Middle frontal gyrus (tissue), 1 donor: ENCODE measurements at regions not wholly inside any gene's neighbourhood (a gene's known extent, or its start where the extent isn't known, plus 50 kb on each side); places are given as distances from the start of the nearest gene placed in this dataset.

Experiments
- DNase-seq: peaks from one replicate; pipeline ENCODE4 v3.0.0-alpha.2; 2015; ENCODE audit warnings: low spot score; ENCODE audit errors: extremely low spot score

GRCh38 chr4:185924458-185925044 is 112.6 kb upstream of the SORBS2 start:
- no peak for DNase-seq

DNA sequence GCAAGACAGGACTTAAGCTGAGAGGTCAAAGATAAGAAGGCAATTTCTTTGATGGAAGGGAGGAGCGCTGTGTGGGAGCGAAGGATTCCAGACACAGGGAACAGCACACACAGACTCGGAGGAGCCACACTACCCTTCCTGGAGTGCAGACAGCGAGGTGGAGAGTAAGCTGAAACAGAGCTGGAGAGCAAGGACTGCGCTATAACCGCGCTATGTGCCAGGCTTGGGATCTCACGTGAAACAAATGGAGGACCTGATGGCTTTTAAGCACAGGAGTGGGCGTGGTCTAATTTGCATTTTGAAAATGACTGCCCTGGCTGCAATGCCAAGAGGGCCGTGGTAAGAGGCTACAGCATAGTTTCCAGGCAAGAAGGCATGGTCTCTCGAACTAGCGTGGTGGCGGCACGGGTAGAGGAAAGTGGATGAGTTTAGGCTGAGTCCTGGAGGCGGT is 113.9 kb upstream of the SORBS2 start:
- DNase-seq: no peak

GRCh38 chr4:185931375-185931774 is 119.4 kb upstream of the SORBS2 start:
- DNase-seq: no peak

DNA sequence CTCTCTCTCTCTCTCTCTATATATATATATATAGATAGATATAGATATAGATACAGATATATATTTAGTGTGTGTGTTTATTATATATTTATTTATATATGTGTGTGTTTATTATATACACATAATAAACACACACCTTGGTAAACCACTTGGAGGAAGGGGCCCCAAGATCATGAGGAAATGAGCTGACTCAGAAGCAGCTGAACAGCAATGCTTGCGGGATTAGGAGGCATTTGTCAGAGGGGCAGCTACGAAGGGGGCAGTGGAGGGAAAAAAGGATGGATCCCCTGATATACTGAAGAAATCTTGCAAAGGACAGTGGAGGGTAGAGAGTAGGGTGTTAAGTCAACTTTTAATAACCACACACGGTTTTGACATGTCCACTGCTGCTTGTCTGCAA is 120.0 kb upstream of the SORBS2 start:
- DNase-seq: no peak

DNA sequence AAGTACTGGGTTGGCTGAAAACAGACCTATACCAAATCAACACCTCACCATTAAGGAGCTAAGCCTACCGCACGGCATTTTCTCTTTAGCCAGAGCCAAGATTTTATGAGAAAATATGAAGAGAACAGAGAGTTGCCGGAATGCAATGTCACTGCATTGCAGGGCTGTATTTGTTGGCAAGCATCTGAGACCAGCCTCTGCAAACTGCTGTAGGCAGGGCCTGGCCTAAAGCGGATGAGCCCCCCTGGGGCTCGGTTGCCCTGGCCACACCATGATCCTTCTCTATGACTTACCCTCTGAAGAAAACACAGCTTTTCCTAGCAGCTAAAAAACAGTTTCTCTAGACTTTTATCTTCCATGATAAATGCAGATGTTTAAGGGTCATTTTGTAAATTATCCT is 120.5 kb upstream of the SORBS2 start:
- DNase-seq: no peak

DNA sequence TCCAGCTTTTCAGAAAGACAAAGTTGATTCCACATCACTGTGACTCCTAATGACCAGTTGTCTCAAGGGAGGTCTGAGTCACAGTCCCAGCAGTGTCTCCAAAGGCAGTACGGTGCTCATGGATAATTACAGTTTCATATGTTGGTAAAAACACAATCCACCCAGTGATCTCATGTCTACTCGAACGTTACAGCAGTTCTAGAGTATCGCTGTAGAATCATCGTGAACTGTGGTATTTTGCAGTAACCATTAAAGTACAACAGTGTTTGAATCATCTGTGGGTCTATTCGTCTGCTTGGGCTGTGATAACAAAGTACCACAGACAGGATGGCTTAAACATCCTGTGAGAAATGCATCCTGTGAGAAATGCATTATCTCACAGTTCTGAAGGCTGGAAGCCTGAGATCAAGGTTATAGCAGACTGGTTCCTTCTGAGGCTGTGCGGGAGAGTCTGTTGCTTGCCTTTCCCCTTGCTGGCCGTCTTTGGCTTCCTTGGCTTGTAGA is 121.1 kb upstream of the SORBS2 start:
- DNase-seq: no peak

- no peak for DNase-seq
These were observed 124.8 kb upstream of the SORBS2 start for GRCh38 chr4:185936650-185937376.

GRCh38 chr4:185938654-185939053 is 126.7 kb upstream of the SORBS2 start:
- no peak for DNase-seq

DNA sequence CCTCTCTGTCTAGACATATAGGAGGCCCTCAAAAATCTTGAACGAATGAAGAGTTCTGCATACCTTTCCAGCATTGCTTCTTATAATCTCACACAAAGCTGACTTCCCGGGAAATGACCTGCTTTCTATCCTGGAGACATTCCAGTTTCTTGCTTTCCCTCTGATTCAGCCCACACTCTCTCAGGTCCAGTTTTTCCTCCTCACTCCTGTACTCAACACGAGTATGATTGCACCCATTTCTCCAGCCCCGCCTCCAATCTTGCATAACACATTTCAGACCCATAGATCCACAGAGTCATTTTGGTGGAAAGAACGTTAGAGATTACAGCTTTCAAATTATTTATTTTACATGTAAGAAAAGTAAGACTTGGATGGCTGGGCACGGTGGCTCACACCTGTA is 127.5 kb upstream of the TLR3 start:
- no peak for DNase-seq

DNA sequence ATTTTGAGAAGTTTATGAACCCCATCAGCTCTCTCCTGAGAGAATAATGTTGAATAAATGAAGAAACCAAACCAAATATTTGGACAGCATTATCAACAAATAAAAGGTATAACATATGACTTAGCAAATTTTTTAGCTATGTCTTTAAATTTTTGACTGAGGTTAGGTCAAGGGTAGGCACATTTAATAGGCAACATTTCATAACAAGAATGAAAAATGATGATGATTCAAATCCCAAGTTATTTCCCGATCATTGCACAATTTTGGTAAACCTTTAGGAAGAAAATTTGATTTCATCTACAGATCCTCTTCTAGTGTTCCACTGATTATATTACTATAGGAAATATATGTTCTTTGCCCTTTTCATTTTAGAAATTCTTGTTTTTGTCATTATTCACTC is 123.7 kb upstream of the TLR3 start:
- no peak for DNase-seq

DNA sequence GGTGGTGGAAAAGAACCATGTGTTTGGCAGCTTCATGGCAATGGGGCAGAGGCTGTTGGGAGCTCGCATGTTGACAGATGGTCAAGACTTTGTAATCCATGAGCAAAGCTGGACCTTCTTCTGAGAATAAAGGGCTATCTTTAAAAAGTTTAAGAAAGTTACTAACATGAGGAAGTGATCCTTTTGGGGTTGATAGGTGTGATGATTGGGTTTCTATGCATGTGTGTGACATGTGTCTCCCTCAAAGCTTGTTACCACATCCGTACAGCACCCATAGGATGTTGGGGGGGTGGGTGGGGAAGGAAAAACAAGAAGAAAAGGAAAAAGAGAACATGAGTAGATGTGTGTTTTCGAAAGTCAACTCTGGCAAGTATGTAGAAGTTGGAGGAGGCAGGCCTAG is 123.0 kb upstream of the TLR3 start:
- no peak for DNase-seq

- DNase-seq: no peak
These were observed 118.1 kb upstream of the TLR3 start for GRCh38 chr4:185950891-185951290.

GRCh38 chr4:185955151-185955770 is 113.7 kb upstream of the TLR3 start:
- DNase-seq: no peak

DNA sequence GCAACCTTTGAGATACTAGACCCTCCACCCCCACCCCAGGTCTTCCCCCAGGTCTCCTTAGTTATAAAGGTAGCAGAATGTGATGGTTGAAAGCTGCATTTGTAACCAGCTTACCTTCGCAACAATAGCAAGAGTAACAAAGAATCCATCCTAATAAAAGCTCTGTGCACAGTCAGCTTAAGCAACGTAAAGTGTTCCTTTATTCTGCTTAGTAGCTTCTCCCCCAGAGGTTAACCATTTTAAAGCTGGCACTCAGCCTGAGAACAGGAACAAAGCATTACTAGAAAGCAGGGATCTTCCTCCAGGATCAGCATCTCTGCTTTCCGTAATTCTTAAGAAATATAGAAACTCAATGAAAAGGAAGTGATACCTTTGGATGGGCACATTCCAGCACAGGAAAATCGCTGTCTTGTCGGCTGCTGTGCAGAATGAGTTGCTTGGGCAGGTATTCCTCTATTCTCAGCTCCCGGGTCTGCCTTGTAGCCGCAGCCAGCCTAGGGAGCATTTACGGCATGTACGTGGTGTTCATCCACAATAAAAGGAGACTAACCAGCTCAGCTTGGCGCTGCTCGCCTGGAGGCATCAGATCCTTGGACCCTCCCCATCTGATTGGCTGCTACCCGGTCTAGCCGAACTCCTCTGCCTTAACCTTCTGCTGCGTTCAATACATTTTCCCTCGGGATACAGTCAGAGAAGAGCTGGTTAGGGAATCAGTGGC is 113.0 kb upstream of the TLR3 start:
- no peak for DNase-seq

GRCh38 chr4:185956544-185956940 is 112.4 kb upstream of the TLR3 start:
- DNase-seq: no peak

DNA sequence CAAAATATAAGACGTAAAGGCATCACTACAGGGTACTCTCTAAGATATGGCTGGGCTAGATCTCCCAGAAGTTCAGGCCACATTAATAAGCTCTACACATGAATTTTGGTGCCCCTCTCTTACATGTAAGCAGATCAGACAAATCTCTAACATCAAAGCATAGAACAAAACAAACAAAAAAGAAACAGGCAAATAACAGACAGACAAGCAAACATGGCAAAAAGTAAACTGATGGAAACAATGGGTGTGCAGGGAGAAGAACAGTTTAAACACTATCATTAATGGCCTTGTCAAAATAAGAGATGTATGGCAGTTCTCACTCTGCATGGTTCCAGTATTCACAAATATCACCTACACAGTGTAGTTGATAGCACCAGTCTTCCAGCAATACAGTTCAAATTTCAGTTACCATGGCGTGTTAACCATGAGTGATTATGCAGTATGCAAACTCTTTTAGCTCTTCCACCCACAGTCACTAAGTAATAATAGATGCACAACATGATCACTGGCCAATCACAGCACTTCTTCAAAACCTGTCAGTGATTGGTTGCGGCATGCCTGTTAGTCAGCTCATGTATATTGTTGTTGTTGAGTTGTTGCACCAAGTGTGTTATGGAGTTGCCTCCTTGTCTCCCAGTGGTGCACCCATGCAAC is 110.7 kb upstream of the TLR3 start:
- no peak for DNase-seq

DNA sequence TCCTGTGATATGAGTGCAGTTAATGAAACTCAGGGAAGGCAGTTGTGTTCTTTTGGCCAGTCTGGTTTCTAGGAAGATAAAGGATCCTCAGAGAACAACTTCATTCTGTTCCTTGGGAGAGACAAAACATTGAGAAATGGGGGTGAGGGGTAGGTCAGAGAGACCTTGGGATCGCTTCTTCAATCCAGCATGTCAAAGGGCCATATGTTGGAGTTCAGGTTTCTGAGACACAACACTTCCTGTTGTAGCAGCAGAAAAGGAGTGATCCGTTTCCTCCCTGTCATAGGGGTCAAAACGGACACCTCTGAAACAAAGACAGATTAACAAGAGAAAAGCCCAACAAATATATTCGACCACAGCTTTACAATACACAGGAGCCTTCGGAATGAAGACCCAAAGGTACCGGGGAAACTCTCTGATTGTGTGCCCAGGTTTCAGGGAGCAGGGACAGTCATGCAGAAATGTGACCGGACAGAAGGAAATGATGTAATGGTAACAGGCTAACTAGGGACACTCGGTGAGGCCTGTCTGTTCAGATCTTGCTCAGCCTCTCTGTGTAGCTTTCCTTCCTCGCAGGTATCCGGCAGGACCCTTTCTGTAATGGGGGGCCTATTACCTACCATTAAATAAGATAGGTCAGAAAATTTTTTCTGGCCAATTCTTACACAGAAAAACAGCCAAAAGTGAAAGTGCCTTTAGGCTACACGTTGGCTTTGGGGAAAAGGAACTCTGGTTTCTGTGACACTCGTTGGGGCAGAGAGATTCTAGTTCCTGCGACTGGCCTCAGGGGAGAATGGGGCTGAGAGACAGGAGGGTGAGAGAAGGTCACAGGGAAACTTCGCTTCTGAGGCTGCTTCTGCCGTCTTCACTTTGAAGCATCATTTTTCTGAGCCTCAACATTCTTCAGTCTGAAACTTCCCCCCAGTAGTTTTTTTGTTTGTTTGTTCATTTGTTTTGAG is 103.3 kb upstream of the TLR3 start:
- no peak for DNase-seq

GRCh38 chr4:185966549-185966948 is 102.4 kb upstream of the TLR3 start:
- no peak for DNase-seq

DNA sequence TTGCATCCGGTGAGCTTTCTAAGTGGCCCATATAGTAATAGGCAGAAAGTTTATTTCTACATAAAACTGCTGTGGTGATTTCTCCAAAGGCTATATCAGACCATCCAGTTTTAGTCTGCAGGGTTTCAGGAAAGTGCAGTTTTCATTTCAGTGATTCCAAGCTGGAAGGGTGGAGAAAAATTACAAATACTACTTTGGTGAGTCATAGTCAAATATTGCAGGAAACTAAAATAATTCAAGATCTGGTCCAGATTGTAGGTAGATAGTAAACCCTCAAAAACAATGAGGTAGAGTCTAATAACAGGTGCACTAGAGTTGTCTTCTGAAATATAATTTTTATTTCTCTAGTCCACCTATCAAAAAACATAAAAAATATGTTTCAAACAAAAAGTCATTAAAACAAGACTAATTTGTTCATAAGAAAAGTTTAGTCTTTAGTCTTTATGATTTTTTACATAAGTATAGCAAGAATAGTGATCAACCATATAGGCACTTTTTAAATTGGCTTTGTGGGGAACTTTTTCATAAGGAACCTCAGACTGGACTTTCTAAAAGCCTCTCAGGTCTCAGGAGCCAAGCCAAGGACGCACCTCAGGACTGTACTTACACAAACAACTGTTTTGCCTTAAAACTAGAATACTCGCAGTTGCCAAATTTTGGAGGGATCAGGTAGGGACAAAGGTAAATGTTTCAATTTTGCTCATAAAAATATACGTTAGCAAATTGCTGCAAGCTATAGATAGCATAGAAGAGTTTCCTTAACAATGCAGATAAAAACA is 101.8 kb upstream of the TLR3 start:
- no peak for DNase-seq

- no peak for DNase-seq
These were observed 99.3 kb upstream of the TLR3 start for GRCh38 chr4:185969657-185970056.
